ENCODE measurements at regions not wholly inside any gene's neighbourhood (a gene's known extent, or its start where the extent isn't known, plus 50 kb on each side); places are given as distances from the start of the nearest gene placed in this dataset.

DNA sequence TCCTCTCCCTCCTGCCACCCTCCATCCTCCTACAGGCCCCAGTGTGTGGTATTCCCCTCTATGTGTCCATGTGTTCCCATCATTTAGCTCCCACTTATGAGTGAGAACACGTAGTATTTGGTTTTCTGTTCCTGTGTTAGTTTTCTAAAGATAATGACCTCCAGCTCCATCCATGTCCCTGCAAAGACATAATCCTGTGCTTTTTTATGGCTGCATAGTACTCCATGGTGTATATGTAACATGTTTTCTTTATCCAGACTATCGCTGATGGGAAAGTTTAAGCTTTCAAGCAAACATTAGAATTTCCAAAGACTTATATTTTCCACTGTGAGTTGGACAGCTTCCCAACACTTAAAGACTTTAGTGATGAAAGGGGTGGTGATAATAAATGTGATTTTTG, 105.9 kb upstream of the PIAS1 start:
- TF ChIP-seq EZH2 (optimal IDR thresholded peaks at IDR 0.05; ENCODE audit: low read depth, low read length) (no peak), CTCF (IDR thresholded peaks at IDR 0.05; ENCODE audit: low read length) (no peak)

Data from MM.1S (cell line).